Erythroblast (primary cell): ENCODE measurements at regions not wholly inside any gene's neighbourhood (a gene's known extent, or its start where the extent isn't known, plus 50 kb on each side); places are given as distances from the start of the nearest gene placed in this dataset.

Experiments
- DNase-seq, 2 experiments: peaks; one replicate each; lab custom pipeline; 2025; lab: John Stamatoyannopoulos, UW
- GATA1 ChIP-seq: IDR thresholded peaks from 2 replicates; pipeline ENCODE4 v1.6.1; 2011; ENCODE audit warnings: low read depth, mild to moderate bottlenecking, control low read depth, low read length, moderate library complexity
- POLR2A ChIP-seq: IDR thresholded peaks from 2 replicates; pipeline ENCODE4 v1.6.1; 2011; ENCODE audit warnings: mild to moderate bottlenecking, low read length

GRCh38 chr12:84685379-84685778 lies 227.2 kb downstream of the SLC6A15 start:
- no peak for DNase-seq
- no peak for TF ChIP-seq POLR2A

GRCh38 chr12:84676787-84677186 lies 235.8 kb downstream of the SLC6A15 start:
- no peak for DNase-seq
- TF ChIP-seq POLR2A (no peak), GATA1 (no peak)

GRCh38 chr12:84661786-84662185 lies 250.8 kb downstream of the SLC6A15 start:
- no peak for TF ChIP-seq POLR2A
- no peak for DNase-seq

GRCh38 chr12:84660139-84660538 lies 252.5 kb downstream of the SLC6A15 start:
- no peak for TF ChIP-seq POLR2A
- DNase-seq = no peak

GRCh38 chr12:84658877-84659276 lies 253.7 kb downstream of the SLC6A15 start:
- no peak for TF ChIP-seq GATA1
- TF ChIP-seq POLR2A = no peak

GRCh38 chr12:84656705-84657104 lies 255.9 kb downstream of the SLC6A15 start:
- DNase-seq = no peak
- TF ChIP-seq GATA1 (no peak), POLR2A (no peak)

More at GRCh38 chr12:84658877-84659276, 253.7 kb downstream of the SLC6A15 start:
- DNase-seq = no peak

GRCh38 chr12:84653482-84653881 lies 259.1 kb downstream of the SLC6A15 start:
- DNase-seq = no peak
- TF ChIP-seq GATA1 (no peak), POLR2A (no peak)

GRCh38 chr12:84648425-84648824 lies 264.2 kb downstream of the SLC6A15 start:
- DNase-seq = no peak
- TF ChIP-seq POLR2A = no peak
- TF ChIP-seq GATA1 = no peak

- DNase-seq = no peak
- TF ChIP-seq GATA1 = no peak
- TF ChIP-seq POLR2A = no peak
Observed at GRCh38 chr12:84644908-84645307, 267.7 kb downstream of the SLC6A15 start.

GRCh38 chr12:84643993-84644392 lies 268.6 kb downstream of the SLC6A15 start:
- DNase-seq = no peak
- TF ChIP-seq POLR2A (no peak), GATA1 (no peak)

GRCh38 chr12:84641940-84642545 lies 270.6 kb downstream of the SLC6A15 start:
- TF ChIP-seq POLR2A = no peak
- TF ChIP-seq GATA1 = no peak
- no peak for DNase-seq

GRCh38 chr12:84638811-84639368 lies 273.7 kb downstream of the SLC6A15 start:
- no peak for DNase-seq
- TF ChIP-seq GATA1 = no peak
- no peak for TF ChIP-seq POLR2A

- no peak for DNase-seq
- no peak for TF ChIP-seq GATA1
- TF ChIP-seq POLR2A = no peak
Observed at GRCh38 chr12:84637926-84638325, 274.7 kb downstream of the SLC6A15 start.

GRCh38 chr12:84636801-84637290 lies 275.8 kb downstream of the SLC6A15 start:
- TF ChIP-seq GATA1 (no peak), POLR2A (no peak)
- DNase-seq = no peak

- TF ChIP-seq GATA1 (no peak), POLR2A (no peak)
- no peak for DNase-seq
Observed at GRCh38 chr12:84634526-84634925, 278.1 kb downstream of the SLC6A15 start.

GRCh38 chr12:84632556-84632955 lies 280.0 kb downstream of the SLC6A15 start:
- TF ChIP-seq POLR2A (no peak), GATA1 (no peak)
- DNase-seq = no peak
